NCI-H1092 (cell line): ENCODE measurements at regions not wholly inside any gene's neighbourhood (a gene's known extent, or its start where the extent isn't known, plus 50 kb on each side); places are given as distances from the start of the nearest gene placed in this dataset.
"Not testable (repeated sequence)": the region's sequence is repeated elsewhere in the genome, so short reads cannot be mapped to it uniquely, and the experiment has no call there.

ENCODE experiments used
- DNase-seq: peaks from one replicate; lab custom pipeline; 2025; lab: John Stamatoyannopoulos, UW

GRCh38 chr5:14054965-14055963 is 87.9 kb upstream of the TRIO start:
- no peak for DNase-seq

GRCh38 chr5:14054111-14054854 is 88.9 kb upstream of the TRIO start:
- DNase-seq = no peak

GRCh38 chr5:14050821-14051220 is 92.3 kb upstream of the TRIO start:
- no peak for DNase-seq

DNA sequence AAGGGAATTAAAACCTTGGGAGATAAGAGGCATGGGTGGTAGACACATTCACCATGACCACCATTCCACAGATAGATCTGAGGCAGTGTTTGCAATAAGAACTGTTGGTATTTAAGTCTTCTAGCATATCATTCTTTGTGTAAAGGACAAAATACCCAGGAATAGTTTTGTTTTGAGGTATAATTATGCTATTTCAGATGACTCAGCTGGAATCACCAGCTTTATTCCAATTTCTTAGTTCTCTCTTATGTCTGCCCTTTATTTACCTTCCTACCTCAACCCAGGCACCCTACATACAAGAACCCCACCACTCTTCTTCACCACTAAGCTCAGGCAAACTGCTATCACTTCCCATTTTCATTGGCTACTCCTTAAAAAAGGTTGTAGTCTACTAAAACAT is 94.7 kb upstream of the TRIO start:
- no peak for DNase-seq

GRCh38 chr5:14041528-14042192 is 97.2 kb upstream of the DNAH5 start:
- no peak for DNase-seq

GRCh38 chr5:14040542-14040941 is 96.1 kb upstream of the DNAH5 start:
- no peak for DNase-seq

GRCh38 chr5:14039576-14039975 is 95.1 kb upstream of the DNAH5 start:
- DNase-seq = no peak

DNA sequence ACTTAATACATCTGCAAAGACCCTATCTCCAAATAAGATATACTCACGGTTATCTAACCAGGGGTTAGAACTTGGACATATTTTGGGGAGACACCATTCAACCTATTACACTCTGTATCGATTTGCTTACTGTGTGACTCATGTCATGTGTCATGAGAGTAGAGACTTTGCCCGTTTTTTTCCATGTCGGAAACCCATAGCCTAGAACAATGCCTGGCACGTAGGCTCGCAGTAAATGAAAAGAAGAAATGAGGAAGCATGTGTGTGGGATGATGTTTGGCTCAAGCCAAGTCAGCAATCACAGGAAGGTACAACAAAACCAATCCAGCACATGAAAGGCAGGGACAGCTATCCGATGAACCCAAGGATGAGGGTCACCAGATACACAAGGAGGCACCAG is 94.6 kb upstream of the DNAH5 start:
- DNase-seq = no peak

DNA sequence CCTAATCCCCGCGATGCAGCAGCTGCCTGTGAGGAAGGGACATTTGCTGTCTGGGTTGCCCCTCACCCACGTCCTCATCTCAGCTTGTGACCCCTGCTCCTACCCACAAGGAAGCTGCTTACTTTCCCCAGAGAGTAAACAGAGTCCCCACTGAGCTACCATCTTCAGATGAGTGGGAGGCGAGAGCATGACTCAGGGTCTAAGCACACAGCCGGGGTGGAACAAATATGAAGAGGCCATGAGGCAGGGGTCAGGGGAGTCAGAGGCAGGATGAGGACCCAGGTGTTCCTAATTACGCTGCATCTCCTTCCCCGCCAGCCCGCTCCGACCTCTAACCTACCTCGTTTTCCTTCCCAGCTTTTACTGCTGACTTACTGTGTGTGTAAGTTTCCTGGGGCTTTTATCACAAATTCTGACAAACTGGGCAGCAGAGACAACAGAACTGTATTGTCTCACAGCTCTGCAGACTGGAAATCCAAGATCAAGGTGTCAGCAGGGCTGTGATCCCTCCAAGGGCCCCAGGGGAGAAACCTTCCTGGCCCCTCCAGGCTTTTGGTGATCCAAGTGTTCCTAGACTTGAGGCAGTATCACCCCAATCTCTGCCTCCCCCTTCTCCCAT is 94.0 kb upstream of the DNAH5 start:
- DNase-seq = no peak

DNA sequence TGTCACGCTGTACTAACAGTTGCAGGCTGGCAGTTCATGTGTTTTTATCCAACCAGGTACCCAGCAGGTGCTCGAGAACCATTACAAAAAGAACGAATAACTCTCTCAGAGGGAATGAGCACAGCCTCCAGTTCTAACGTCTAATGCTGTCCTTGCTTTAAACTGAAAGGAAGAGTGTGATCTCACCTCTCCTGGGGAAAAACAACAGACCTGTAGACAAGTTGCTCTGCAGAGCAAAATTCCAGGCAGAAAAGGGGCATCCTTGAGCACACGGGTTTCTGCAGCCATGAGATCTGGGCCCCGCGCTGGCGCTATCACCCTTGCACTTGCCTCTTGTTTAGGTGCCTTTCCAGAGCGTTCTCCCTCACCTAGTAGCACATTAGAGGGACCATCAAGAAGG is 92.5 kb upstream of the DNAH5 start:
- DNase-seq = no peak

DNA sequence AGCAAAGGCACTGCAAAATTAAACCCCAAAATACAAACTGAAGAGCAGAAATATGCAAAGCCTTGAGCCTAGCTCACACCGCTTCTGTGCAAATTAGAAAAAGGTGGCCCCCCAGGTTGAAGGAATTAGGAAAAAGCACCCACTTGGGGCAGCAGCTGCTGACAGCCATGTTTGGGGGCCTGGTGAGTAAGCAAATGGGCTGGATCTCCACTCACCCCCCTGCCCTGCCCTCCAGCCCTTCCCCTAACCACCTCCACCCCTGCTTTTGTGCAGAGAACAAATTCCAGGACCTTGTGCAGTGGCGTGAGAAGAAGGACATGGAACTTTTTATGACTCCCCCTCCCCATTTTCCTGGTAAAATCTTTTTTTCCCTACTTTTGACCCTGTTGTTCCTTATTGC is 92.0 kb upstream of the DNAH5 start:
- no peak for DNase-seq

- no peak for DNase-seq
Measured at GRCh38 chr5:14035859-14036503, 91.5 kb upstream of the DNAH5 start.

- no peak for DNase-seq
Measured at GRCh38 chr5:14034963-14035362, 90.5 kb upstream of the DNAH5 start.

- no peak for DNase-seq
Measured at GRCh38 chr5:14032918-14033317, 88.4 kb upstream of the DNAH5 start.

GRCh38 chr5:14028938-14029584 is 84.6 kb upstream of the DNAH5 start:
- no peak for DNase-seq

DNA sequence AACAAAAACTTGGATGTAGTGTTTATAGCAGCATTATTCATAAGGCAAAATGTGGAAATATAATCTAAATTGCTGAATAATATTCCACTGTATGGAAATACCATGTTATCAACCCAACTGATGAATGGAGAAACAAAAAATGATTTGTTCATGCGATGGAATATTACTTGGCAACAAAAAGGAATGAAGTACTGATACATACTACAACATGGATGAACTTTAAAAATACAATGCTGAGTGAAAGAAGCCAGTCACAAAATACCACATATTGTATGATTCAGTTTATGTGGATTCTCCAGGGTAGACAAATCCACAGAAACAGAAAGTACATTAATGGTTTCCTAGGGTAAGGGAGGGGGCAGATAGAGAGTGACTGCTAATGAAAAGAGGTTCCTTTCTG is 83.7 kb upstream of the DNAH5 start:
- no peak for DNase-seq

DNA sequence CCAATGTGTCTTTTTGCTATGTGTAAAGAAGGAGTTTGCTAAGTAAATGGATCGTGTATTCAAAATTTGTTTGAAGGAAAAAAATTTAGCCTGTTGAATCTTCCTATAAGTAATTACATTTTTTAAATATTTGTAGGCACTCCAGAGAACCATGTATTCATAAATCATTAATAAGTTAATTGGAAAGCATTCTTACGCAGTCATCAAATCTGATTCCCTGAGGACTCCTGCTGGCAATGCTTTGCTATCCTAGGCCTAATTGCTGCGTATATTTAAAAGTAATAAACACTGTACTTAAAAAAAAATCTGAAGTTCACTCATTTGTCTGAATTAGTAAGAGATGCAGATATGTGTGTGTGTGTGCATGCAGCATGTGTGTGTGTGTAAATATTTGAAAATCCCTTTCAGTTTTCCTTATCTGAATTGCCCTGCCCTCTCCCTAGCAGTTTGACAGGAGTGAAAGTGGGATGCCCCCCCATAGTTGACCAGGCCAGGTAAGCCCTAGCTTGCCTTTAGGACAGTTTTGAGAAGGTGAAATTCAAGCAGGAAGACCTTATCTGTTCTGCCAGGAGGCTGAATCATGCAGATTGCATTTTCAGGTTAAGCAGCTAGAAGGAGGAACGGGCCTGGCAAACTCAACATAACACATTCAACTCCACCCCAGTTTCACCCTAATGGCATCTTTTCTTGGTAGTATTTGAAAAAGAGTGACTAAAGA is 81.2 kb upstream of the DNAH5 start:
- DNase-seq = no peak

DNA sequence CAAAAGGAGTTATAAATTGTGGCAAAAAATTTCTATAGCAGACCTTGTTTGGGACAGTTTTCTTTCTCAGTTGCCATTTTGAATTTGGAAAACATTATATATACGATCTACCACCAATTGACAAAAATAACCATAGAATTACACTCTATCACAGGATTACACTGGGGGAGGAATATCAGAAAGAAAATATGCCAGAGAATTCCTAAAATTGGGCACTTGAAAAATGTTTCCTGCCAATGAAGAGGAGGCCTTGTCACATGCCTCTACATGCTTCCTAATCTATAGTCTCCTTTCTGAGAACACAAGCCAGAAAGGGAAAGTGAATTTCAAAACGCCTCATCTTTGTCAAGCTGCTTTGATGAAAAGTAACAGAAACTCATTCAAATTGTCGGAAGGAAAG is 78.5 kb upstream of the DNAH5 start:
- no peak for DNase-seq

DNA sequence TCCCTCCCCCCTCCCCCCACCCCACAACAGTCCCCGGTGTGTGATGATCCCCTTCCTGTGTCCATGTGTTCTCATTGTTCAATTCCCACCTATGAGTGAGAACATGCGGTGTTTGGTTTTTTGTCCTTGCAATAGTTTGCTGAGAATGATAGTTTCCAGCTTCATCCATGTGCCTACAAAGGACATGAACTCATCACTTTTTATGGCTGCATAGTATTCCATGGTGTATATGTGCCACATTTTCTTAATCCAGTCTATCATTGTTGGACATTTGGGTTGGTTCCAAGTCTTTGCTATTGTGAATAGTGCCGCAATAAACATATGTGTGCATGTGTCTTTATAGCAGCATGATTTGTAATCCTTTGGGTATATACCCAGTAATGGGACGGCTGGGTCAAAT is 76.5 kb upstream of the DNAH5 start:
- DNase-seq = not testable (repeated sequence)

GRCh38 chr5:14019768-14020290 is 75.3 kb upstream of the DNAH5 start:
- no peak for DNase-seq
